22Rv1 (cell line): ENCODE measurements at regions not wholly inside any gene's neighbourhood (a gene's known extent, or its start where the extent isn't known, plus 50 kb on each side); places are given as distances from the start of the nearest gene placed in this dataset.

Experiments used
- H3K27ac ChIP-seq: fragments of 450-650 bp; 2 replicates; pipeline ENCODE4 v1.5.1; 2017
- ZFX ChIP-seq: fragments of 450-650 bp; IDR thresholded peaks from 2 replicates; pipeline ENCODE4 v1.6.1; 2017; ENCODE audit warnings: antibody characterized with exemption, borderline replicate concordance
- TF ChIP-seq, protein P1 (sequence below): fragments of 450-650 bp; IDR thresholded peaks from 2 replicates; pipeline ENCODE4 v1.5.1; 2017; ENCODE audit warnings: mild to moderate bottlenecking

DNA sequence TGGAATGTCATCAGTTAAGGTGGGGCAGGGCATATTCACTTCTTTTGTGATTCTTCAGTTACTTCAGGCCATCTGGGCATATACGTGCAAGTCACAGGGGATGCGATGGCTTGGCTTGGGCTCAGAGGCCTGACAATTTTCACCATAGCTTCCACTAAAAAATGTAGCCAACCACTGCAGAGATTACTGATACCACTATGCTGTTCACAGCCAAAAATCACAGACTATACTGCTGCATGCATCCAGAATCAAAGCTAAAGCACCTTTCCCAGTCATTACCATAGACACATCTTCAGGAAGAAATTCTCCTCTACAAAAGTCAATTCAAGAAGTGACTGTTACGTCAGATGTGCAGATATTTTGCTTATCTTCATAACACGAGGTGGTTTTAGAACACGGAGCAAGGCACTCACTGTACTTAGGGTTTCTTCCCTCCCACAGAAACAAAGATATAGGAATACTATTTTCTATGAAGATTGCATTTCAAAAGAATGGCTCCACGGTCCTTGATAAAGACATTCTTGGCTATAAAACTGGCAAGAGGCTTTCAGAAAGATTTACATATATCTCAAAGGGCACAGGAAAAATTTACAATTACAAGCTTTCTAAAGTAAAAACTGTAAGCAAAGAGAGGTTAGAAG lies 1556.6 kb upstream of the PRR20A start:
- no peak overlapping the region for H3K27ac ChIP-seq
- TF ChIP-seq ZFX, result no peak
- TF ChIP-seq, protein P1, sequence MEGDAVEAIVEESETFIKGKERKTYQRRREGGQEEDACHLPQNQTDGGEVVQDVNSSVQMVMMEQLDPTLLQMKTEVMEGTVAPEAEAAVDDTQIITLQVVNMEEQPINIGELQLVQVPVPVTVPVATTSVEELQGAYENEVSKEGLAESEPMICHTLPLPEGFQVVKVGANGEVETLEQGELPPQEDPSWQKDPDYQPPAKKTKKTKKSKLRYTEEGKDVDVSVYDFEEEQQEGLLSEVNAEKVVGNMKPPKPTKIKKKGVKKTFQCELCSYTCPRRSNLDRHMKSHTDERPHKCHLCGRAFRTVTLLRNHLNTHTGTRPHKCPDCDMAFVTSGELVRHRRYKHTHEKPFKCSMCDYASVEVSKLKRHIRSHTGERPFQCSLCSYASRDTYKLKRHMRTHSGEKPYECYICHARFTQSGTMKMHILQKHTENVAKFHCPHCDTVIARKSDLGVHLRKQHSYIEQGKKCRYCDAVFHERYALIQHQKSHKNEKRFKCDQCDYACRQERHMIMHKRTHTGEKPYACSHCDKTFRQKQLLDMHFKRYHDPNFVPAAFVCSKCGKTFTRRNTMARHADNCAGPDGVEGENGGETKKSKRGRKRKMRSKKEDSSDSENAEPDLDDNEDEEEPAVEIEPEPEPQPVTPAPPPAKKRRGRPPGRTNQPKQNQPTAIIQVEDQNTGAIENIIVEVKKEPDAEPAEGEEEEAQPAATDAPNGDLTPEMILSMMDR, result no peak

DNA sequence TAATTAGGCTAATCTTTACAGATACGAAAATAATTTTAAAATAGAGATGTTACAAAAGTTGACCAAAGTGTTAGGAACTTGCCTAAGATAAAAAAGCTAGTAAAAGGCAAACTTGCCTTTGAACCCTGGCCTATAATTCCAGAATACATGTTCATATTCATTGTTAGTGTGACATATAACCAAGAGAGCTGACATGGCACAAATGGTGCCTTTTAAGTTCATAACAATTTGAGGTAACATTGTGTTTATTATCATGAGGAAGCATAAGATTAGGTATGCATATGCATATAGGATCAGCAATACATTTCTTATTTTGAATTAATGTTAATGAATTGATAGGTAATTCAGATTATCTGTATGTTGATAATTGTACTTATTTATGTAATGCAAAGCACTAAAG lies 1537.9 kb upstream of the PRR20A start:
- H3K27ac ChIP-seq, result no peak overlapping the region
- TF ChIP-seq, protein P1, result no peak

DNA sequence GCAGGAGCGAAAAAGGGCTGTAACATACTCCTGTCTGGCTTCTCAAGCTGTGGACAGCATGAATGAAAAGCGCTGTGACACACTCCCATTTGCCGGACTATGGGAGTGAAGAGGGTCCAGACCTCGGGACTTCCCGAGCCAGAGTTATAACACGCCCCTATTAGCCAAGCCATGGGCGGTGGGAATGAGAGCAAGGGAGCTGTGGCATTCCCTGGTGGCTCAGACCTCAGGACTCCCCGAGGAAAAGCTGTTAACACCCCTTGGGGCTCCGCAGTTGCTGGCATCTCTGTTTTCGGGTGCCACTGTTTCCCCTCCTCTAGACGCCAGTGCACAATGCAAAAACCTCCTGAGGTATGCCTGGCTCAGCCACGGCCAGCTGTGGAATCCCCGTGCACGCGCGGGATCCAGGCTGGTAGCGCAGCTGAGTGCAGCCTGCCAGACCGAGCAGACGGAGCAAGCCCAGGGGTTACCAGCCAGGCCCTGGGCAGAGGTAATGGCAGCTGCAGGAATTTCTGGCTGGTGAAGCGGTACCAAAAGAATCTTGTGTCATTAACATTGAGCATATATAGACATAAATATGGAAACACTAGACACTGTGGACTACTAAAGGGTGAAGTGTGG lies 1534.6 kb upstream of the PRR20A start:
- TF ChIP-seq ZFX, result no peak
- TF ChIP-seq, protein P1, result no peak
- no peak overlapping the region for H3K27ac ChIP-seq

GRCh38 chr13:55613429-55614187 lies 1527.1 kb upstream of the PRR20A start:
- TF ChIP-seq, protein P1, result no peak
- TF ChIP-seq ZFX, result no peak
- H3K27ac ChIP-seq, result no peak overlapping the region

DNA sequence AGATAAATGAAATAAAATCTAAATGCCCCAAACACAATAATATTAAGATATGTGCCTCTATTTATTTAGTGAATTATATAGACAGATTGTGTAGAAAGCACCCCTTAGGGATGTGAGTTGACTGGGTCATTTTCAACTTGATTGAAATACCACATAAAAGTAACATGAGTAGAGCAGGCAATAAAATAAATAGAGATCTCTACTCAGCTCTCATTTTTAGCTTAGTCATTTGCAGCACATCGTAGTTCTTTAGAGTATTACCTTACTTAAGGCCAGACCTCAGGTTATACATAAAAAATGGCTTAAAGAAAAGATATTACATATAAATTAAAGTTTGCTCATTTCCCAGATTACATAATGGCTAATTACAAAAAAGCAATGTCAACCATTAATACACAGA lies 1525.6 kb upstream of the PRR20A start:
- H3K27ac ChIP-seq, result no peak overlapping the region
- TF ChIP-seq ZFX, result no peak
- TF ChIP-seq, protein P1, result no peak

DNA sequence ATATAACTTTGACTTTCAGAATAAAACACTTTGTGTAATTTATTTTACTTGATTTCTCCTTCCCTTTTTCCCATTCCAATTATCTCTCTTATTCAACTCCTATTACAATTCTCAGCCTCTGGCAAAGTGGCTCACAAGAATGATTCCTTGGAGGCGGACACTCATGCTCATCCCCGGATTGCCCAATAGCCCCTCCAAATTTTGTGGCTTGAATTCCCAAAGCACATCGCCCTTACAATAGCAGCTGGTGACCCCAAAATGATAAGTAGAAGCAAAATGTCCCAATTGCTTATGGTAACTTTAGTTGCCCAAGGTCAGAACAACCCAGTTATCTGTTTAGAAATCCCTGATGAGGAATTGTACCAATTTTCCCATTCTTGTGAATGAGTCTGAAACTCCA lies 1523.5 kb upstream of the PRR20A start:
- H3K27ac ChIP-seq, result no peak overlapping the region
- TF ChIP-seq, protein P1, result no peak
- no peak for TF ChIP-seq ZFX

DNA sequence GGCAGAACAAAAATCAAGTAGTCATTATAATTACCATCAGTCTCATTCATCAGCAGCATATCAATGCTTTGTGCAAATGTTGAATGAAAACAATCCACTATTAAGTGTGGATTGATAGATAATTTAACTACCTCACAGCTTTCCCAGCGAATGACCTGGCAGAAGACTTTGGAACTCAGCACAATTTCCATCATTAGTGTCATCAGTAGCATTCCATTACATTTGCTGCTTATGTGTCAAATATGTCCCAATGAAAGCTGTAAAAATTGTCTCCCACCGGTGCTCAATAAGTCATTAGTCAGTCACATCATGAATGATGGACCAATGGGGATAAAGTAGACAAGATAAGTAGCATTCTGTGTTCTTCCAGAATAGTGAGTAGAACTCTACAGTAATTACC lies 1513.5 kb upstream of the PRR20A start:
- H3K27ac ChIP-seq, result no peak overlapping the region
- no peak for TF ChIP-seq ZFX
- TF ChIP-seq, protein P1, result no peak
